ENCODE measurements at regions not wholly inside any gene's neighbourhood (a gene's known extent, or its start where the extent isn't known, plus 50 kb on each side); places are given as distances from the start of the nearest gene placed in this dataset.
"Not testable (repeated sequence)": the region's sequence is repeated elsewhere in the genome, so short reads cannot be mapped to it uniquely, and the experiment has no call there.

- Mint-ChIP-seq H3K27me3 (no peaks in the 10 kb centered on the region), H3K9me3 (no peaks in the 10 kb centered on the region), H3K4me1 (no peaks in the 10 kb centered on the region), H3K4me3 (no peak overlapping the region), H3K36me3 (no peaks in the 10 kb centered on the region), H3K27ac (no peak overlapping the region)
- no peak for DNase-seq
- CTCF ChIA-PET: no interaction called here
Measured at GRCh38 chr6:21745543-21746337, 152.2 kb downstream of the SOX4 start.

- no peak overlapping the region for H3K27ac Mint-ChIP-seq
- no peaks in the 10 kb centered on the region for H3K27me3 Mint-ChIP-seq
- H3K4me3 Mint-ChIP-seq: no peak overlapping the region
- H3K4me1 Mint-ChIP-seq: no peaks in the 10 kb centered on the region
- no peaks in the 10 kb centered on the region for H3K36me3 Mint-ChIP-seq
- no peak for DNase-seq
- CTCF ChIA-PET: no interaction called here
- H3K9me3 Mint-ChIP-seq: no peaks in the 10 kb centered on the region
Measured at GRCh38 chr6:21747441-21747840, 153.9 kb downstream of the SOX4 start.

- Mint-ChIP-seq H3K4me3 (no peak overlapping the region), H3K4me1 (no peaks in the 10 kb centered on the region), H3K36me3 (no peaks in the 10 kb centered on the region), H3K27ac (no peak overlapping the region), H3K9me3 (no peaks in the 10 kb centered on the region), H3K27me3 (no peaks in the 10 kb centered on the region)
- no peak for DNase-seq
- CTCF ChIA-PET: no interaction called here
Measured at GRCh38 chr6:21748343-21749056, 154.9 kb downstream of the SOX4 start.

GRCh38 chr6:21749754-21750153, 156.2 kb downstream of the SOX4 start:
- no peak for DNase-seq
- Mint-ChIP-seq H3K27ac (no peak overlapping the region), H3K4me3 (no peak overlapping the region), H3K27me3 (no peaks in the 10 kb centered on the region), H3K9me3 (no peaks in the 10 kb centered on the region), H3K36me3 (no peaks in the 10 kb centered on the region), H3K4me1 (no peaks in the 10 kb centered on the region)
- CTCF ChIA-PET: no interaction called here

- no peak for DNase-seq
- no peak overlapping the region for H3K27ac Mint-ChIP-seq
- no peaks in the 10 kb centered on the region for H3K27me3 Mint-ChIP-seq
- no peaks in the 10 kb centered on the region for H3K9me3 Mint-ChIP-seq
- no peak overlapping the region for H3K4me3 Mint-ChIP-seq
- CTCF ChIA-PET: no interaction called here
- H3K36me3 Mint-ChIP-seq: no peaks in the 10 kb centered on the region
- no peaks in the 10 kb centered on the region for H3K4me1 Mint-ChIP-seq
Measured at GRCh38 chr6:21750575-21750974, 157.0 kb downstream of the SOX4 start.

DNA sequence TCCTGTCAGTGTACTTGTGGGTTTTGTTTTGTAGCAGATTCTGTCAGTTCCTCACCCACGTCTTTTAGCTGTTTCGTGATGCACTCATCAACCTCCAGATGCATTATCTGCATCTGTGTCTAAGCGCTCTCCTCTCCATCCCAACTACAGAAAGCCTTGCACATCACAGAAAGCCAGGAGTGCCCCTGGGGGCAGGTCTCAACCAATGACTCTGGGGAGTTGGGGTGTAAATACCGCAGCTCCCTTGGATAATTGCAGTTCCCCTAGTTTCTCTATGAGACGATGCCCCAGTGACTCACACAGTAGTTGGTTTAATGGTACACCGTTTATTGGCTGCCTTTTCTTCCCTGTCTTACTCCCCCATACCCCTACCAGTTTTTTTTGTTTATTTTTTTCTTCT, 158.1 kb downstream of the SOX4 start:
- no peaks in the 10 kb centered on the region for H3K4me1 Mint-ChIP-seq
- H3K4me3 Mint-ChIP-seq: no peak overlapping the region
- no peak overlapping the region for H3K27ac Mint-ChIP-seq
- no peaks in the 10 kb centered on the region for H3K36me3 Mint-ChIP-seq
- H3K9me3 Mint-ChIP-seq: no peaks in the 10 kb centered on the region
- H3K27me3 Mint-ChIP-seq: no peaks in the 10 kb centered on the region
- CTCF ChIA-PET: no interaction called here
- no peak for DNase-seq

DNA sequence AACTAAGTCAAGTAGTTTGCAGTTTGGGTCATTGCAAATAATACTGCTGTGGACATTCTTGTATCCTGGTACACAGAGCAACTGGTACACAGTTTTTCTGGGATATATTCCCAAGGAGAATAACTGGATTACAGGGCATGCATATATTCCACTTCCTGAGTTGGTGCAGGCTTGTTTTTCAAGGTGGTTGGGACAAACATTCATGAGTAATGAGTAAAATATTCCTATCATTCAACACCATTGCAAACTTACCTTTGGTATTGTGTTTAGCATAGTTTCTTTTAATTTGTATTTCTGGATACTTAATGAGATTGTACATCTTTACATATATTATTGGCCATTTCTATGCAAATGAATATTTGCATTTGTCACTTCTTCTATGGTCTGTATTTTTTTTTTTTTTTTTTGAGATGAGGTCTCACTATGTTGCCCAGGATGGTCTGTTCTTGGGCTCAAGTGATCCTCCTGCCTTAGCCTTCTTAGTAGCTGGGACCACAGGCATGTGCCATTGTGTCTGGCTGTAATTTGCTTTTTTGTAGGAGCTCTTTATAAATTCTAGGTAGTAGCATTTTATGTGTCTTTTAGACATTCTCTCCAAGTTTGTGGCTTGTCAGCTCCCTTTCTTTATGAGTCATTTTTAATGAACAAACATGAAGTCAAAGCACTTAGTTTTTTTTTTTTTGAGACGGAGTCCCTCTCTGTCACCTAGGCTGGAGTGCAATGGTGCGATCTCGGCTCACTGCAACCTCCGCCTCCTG, 158.7 kb downstream of the SOX4 start:
- Mint-ChIP-seq H3K4me3 (no peak overlapping the region), H3K36me3 (no peaks in the 10 kb centered on the region), H3K4me1 (no peaks in the 10 kb centered on the region), H3K9me3 (no peaks in the 10 kb centered on the region), H3K27ac (no peak overlapping the region), H3K27me3 (no peaks in the 10 kb centered on the region)
- DNase-seq: no peak
- CTCF ChIA-PET: no interaction called here

- no peak for DNase-seq
- Mint-ChIP-seq H3K27me3 (no peaks in the 10 kb centered on the region), H3K9me3 (no peaks in the 10 kb centered on the region), H3K36me3 (no peaks in the 10 kb centered on the region), H3K4me1 (no peaks in the 10 kb centered on the region), H3K4me3 (no peak overlapping the region), H3K27ac (no peak overlapping the region)
- CTCF ChIA-PET: no interaction called here
Measured at GRCh38 chr6:21753241-21754108, 159.9 kb downstream of the SOX4 start.

DNA sequence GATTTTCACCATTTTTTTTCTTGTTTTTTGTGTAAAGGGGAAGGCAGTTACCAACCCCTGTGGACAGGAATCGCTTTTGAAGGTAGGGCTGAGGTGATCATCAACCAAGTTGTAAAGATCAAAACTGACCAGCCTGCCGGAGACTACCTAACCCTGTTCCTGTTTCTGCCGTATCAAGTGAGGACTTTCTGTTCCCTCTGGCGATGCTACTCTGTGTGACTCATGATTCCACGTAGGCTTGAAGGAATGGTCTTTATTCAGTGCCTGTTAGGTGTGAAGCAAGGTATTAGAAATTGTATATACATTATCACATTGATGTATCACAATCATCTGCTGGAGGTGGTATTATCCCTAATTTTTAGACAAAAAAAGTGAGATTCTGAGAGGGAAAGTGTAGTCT, 161.3 kb downstream of the SOX4 start:
- H3K9me3 Mint-ChIP-seq: no peaks in the 10 kb centered on the region
- no peaks in the 10 kb centered on the region for H3K36me3 Mint-ChIP-seq
- H3K27ac Mint-ChIP-seq: no peak overlapping the region
- no peaks in the 10 kb centered on the region for H3K4me1 Mint-ChIP-seq
- no peaks in the 10 kb centered on the region for H3K27me3 Mint-ChIP-seq
- CTCF ChIA-PET: no interaction called here
- H3K4me3 Mint-ChIP-seq: no peak overlapping the region
- DNase-seq: no peak

GRCh38 chr6:21756487-21756886, 162.9 kb downstream of the SOX4 start:
- CTCF ChIA-PET: no interaction called here
- no peaks in the 10 kb centered on the region for H3K36me3 Mint-ChIP-seq
- no peak for DNase-seq
- H3K4me3 Mint-ChIP-seq: no peak overlapping the region
- H3K4me1 Mint-ChIP-seq: no peaks in the 10 kb centered on the region
- no peaks in the 10 kb centered on the region for H3K9me3 Mint-ChIP-seq
- no peaks in the 10 kb centered on the region for H3K27me3 Mint-ChIP-seq
- no peak overlapping the region for H3K27ac Mint-ChIP-seq

DNA sequence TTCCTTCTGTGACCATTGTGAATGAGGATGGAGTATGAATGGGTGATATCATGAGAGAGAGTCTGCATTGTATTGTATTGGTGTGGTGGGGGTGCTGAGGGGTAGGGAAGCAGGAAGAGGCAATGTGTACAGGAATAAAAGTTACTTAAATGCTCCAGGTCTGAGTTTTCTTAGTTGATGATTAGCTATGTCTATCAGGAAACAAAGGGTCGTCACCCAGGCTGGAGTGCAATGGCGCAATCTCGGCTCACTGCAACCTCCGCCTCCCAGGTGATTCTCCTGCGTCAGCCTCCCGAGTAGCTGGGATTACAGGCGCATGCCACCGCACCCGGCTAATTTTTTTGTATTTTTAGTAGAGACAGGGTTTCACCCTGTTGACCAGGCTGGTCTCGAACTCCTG, 163.8 kb downstream of the SOX4 start:
- H3K4me3 Mint-ChIP-seq, CTCF ChIA-PET, H3K9me3 Mint-ChIP-seq, DNase-seq, H3K27me3 Mint-ChIP-seq, H3K4me1 Mint-ChIP-seq, H3K36me3 Mint-ChIP-seq, H3K27ac Mint-ChIP-seq: not testable (repeated sequence)

- CTCF ChIA-PET: no interaction called here
- no peak overlapping the region for H3K4me3 Mint-ChIP-seq
- H3K27me3 Mint-ChIP-seq: no peaks in the 10 kb centered on the region
Measured at GRCh38 chr6:21759721-21760120, 166.2 kb downstream of the SOX4 start.

DNA sequence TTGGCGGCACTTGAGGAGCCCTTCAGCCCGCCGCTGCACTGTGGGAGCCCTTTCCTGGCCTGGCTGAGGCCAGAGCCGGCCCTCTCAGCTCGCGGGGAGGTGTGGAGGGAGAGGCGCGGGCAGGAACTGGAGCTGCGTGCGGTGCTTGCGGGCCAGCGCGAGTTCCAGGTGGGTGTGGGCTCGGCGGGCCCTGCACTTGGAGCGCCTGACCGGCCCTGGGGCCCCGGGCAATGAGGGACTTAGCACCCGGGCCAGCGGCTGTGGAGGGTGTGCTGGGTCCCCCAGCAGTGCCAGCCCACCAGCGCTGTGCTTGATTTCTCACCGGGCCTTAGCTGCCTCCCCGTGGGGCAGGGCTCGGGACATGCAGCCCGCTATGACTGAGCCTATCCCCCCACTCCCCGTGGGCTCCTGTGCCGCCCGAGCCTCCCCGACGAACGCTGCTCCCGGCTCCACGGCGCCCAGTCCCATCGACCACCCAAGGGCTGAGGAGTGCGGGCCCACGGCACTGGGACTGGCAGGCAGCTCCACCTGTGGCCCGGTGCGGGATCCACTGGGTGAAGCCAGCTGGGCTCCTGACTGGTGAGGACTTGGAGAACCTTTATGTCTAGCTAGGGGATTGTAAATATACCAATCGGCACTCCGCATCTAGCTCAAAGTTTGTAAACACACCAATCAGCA, 167.6 kb downstream of the SOX4 start:
- H3K27ac Mint-ChIP-seq, H3K4me1 Mint-ChIP-seq, CTCF ChIA-PET, H3K36me3 Mint-ChIP-seq, H3K4me3 Mint-ChIP-seq, H3K9me3 Mint-ChIP-seq, DNase-seq, H3K27me3 Mint-ChIP-seq: not testable (repeated sequence)

More at GRCh38 chr6:21759721-21760120, 166.2 kb downstream of the SOX4 start:
- Mint-ChIP-seq H3K4me1 (no peaks in the 10 kb centered on the region), H3K36me3 (no peaks in the 10 kb centered on the region), H3K9me3 (peaks cover 7% of the 10 kb centered on the region), H3K27ac (no peak overlapping the region)
- DNase-seq: no peak

DNA sequence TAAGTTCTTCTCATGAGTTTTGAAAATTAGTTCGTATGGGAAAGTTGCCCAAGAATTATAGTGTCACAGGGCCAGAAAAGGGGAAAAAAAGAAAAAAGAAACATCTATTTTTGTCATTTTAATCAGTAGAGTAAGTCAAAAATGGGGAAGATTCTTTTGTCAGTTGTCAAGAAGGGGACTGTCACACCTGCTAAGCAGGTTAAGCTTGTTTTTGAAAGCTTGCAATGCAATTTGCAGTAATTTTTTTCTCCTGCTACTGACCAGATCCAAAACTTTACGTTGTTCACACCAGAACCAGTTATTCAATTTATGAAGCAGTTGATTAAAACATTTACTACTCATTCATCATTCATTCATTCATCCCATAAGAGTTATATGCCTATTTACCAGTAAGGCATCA, 171.4 kb downstream of the SOX4 start:
- Mint-ChIP-seq H3K4me1 (no peaks in the 10 kb centered on the region), H3K36me3 (no peaks in the 10 kb centered on the region), H3K4me3 (no peak overlapping the region), H3K9me3 (peaks cover 7% of the 10 kb centered on the region), H3K27ac (no peak overlapping the region), H3K27me3 (no peaks in the 10 kb centered on the region)
- DNase-seq: no peak
- CTCF ChIA-PET: no interaction called here

All from activated naive CD4-positive, alpha-beta T cell treated with anti-CD3 and anti-CD28 coated beads, Interleukin-2, amount 10 ng/mL, durations not matched to agents 7 days and 5 days (primary cell).